Astrocyte (in vitro differentiated cells and primary cell): ENCODE measurements at regions not wholly inside any gene's neighbourhood (a gene's known extent, or its start where the extent isn't known, plus 50 kb on each side); places are given as distances from the start of the nearest gene placed in this dataset.

Experiments
- CTCF ChIP-seq: IDR thresholded peaks from 2 replicates; pipeline ENCODE4 v1.5.1; 2011; ENCODE audit warnings: low read depth, mild to moderate bottlenecking, inconsistent platforms, low read length, moderate library complexity; ENCODE audit not compliant: insufficient read depth
- EZH2 ChIP-seq: IDR thresholded peaks from 2 replicates; pipeline ENCODE4 v1.6.1; 2012; ENCODE audit warnings: mild to moderate bottlenecking, low read length, inconsistent platforms; ENCODE audit not compliant: insufficient read depth

- no peak for TF ChIP-seq EZH2
- TF ChIP-seq CTCF, result no peak
Observed at GRCh38 chr5:6941631-6942030, 228.4 kb downstream of the TENT4A start.
